GM18867 (cell line): ENCODE measurements at regions not wholly inside any gene's neighbourhood (a gene's known extent, or its start where the extent isn't known, plus 50 kb on each side); places are given as distances from the start of the nearest gene placed in this dataset.
"Not testable (repeated sequence)": the region's sequence is repeated elsewhere in the genome, so short reads cannot be mapped to it uniquely, and the experiment has no call there.

Experiments
- ATAC-seq: cut with Tn5 transposase; IDR thresholded peaks from one replicate; pipeline ENCODE4 v1.9.1; 2021; ENCODE audit warnings: mild to moderate bottlenecking, moderate library complexity; ENCODE audit not compliant: unreplicated experiment

GRCh38 chr21:43291347-43291950, 122.6 kb downstream of the CRYAA start:
- no peak for ATAC-seq

- no peak for ATAC-seq
Observed at GRCh38 chr21:43290421-43291346, 121.9 kb downstream of the CRYAA start.

GRCh38 chr21:43289966-43290365, 121.2 kb downstream of the CRYAA start:
- no peak for ATAC-seq

- ATAC-seq = no peak
Observed at GRCh38 chr21:43289442-43289841, 120.6 kb downstream of the CRYAA start.

GRCh38 chr21:43287795-43288755, 119.3 kb downstream of the CRYAA start:
- no peak for ATAC-seq

GRCh38 chr21:43287111-43287760, 118.4 kb downstream of the CRYAA start:
- no peak for ATAC-seq

DNA sequence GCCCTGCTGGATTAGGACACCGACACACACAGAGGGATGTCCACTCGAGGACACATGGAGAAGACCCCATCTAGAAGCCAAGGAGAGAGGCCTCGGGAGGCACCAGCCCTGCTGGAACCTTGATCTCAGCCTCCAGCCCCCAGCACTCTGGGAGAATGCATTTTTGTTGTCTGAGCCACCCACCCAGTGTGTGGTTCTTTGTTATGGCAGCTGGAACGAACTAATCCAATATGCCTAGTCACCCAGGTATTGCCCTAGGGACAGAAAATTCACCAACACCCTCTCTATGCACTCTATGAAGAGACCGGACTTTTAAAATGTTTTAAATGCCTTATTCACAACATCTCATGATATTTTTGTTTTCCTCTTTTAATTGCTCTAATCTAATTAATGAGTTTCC, 117.4 kb downstream of the CRYAA start:
- ATAC-seq = no peak

DNA sequence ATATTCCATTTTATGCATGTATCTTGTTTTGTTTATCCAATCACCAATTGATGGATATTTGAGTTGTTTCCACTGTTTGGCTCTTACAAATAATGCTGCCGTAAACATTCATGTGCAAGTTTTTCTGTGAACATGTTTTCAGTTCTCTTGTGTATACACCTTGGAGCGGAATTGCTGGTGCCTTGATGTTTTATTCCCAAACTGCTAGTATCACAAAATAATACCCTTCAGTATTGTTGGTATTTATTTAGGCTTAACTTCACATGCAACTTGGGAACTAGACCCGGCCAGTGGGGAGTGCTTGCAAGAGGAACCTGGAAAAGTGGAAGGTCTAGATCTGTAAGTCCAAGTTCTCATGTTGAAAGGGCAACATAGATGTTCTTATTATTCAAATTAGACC, 115.9 kb downstream of the CRYAA start:
- no peak for ATAC-seq

- ATAC-seq = no peak
Observed at GRCh38 chr21:43284238-43284637, 115.4 kb downstream of the CRYAA start.

- ATAC-seq = not testable (repeated sequence)
Observed at GRCh38 chr21:43283925-43284221, 115.1 kb downstream of the CRYAA start.

- no peak for ATAC-seq
Observed at GRCh38 chr21:43283136-43283924, 114.5 kb downstream of the CRYAA start.

- no peak for ATAC-seq
Observed at GRCh38 chr21:43282358-43283120, 113.7 kb downstream of the CRYAA start.

GRCh38 chr21:43281661-43282357, 113.0 kb downstream of the CRYAA start:
- no peak for ATAC-seq

- no peak for ATAC-seq
Observed at GRCh38 chr21:43280949-43281633, 112.3 kb downstream of the CRYAA start.

GRCh38 chr21:43279578-43279894, 110.7 kb downstream of the CRYAA start:
- ATAC-seq = no peak

DNA sequence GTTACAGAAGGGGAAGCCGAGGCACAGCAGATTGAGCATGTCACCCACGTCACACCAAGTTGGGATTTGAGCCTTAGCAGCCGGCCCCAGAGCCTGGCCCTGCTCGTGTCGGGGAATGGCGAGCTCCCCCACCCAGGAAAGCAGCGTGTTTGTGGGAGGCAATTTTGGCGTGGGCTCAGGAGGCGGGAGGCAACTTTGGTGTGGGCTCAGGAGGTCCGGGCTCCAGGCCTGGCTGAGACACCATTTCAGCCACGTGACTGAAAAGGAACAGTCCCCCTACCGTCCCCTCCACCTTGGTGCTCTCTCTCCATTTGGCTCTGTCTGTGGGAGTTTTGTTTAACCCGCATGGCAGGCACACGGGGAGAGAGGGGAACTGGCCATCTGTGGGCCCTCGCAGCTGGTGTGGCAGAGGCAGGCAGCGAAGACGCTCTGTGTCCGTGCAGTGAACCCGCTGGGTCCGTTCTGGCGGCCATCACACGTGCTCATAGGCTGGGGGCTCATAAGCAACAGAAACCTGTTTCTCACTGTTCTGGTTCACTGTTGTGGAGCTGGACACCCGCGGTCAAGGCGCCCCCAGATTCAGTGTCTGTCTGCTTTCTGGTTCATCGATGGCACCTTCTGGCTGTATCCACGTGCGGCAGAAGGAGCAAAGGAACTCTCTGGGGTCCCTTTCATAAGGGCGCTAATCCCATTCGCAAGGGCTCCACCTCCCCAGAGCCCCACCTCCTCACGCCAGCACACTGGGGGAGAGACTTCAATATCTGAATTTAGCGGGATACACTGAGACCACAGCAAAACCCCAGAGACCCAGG, 110.2 kb downstream of the CRYAA start:
- no peak for ATAC-seq

DNA sequence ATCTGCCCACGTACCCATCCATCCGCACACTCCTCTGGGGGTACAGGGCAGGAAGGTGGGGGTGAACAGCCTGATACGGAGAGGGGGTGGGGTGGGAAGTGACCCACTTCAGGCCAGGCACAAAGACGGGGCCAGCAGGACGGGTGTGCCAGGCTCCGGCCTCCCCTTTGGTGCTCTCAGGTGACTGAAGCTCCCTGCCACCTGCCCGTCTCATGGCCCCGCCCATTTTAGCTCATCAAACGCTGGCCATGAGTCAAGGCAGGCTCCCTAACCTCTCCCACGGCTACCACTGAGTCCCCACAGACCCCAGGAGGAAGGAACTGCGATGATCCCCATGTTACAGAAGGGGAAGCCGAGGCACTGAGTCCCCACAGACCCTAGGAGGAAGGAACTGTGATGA, 109.6 kb downstream of the CRYAA start:
- no peak for ATAC-seq
